Mucosa of descending colon (tissue), 3 donors: ENCODE measurements at regions not wholly inside any gene's neighbourhood (a gene's known extent, or its start where the extent isn't known, plus 50 kb on each side); places are given as distances from the start of the nearest gene placed in this dataset.

Source experiments
- ATAC-seq: fragments of 200-7000 bp; cut with Tn5 transposase; one replicate; pipeline ENCODE4 v1.9.1; 2020; ENCODE audit warnings: mild to moderate bottlenecking, moderate library complexity
- DNase-seq, 3 donors: peaks; one replicate each; pipeline ENCODE4 v3.0.0-alpha.2; 2020
- H3K36me3 ChIP-seq: fragments of 200-600 bp; one replicate; pipeline ENCODE4 v1.8.0; 2021; ENCODE audit warnings: low read depth, mild to moderate bottlenecking
- H3K4me1 ChIP-seq: fragments of 200-600 bp; one replicate; pipeline ENCODE4 v1.8.0; 2021; ENCODE audit warnings: low read depth, mild to moderate bottlenecking
- H3K4me3 ChIP-seq: fragments of 200-600 bp; one replicate; pipeline ENCODE4 v1.8.0; 2021; ENCODE audit warnings: mild to moderate bottlenecking
- H3K9me3 ChIP-seq: fragments of 200-600 bp; one replicate; pipeline ENCODE4 v1.8.0; 2021; ENCODE audit warnings: mild to moderate bottlenecking
- intact Hi-C, 2 donors: fragments of 100-400 bp; cut with DNase I in 1 of 2; cut with micrococcal nuclease in 1 of 2; formaldehyde crosslinking; loops; one replicate each; pipeline versions ENCODE4 v1.11.0 to v1.11.1; 2022; cut with DNase I, micrococcal nuclease
- TF ChIP-seq, protein P1 (sequence below): fragments of 200-600 bp; IDR thresholded peaks from one replicate; pipeline ENCODE4 v1.8.0; 2022; ENCODE audit warnings: antibody characterized with exemption, mild to moderate bottlenecking
- donor health status: DM: no; HTN: no; CAD: no; lungs with moderate emphysema.
- donor health status: DM: no; HTN: no; CAD: no.
- donor health status: DM: no; HTN: yes; CAD: no.

GRCh38 chr2:105635564-105635963, 109.1 kb upstream of the NCK2 start:
- DNase-seq: no peak

GRCh38 chr2:105634198-105634597, 110.5 kb upstream of the NCK2 start:
- no peaks in the 10 kb centered on the region for H3K4me1 ChIP-seq
- TF ChIP-seq, protein P1, sequence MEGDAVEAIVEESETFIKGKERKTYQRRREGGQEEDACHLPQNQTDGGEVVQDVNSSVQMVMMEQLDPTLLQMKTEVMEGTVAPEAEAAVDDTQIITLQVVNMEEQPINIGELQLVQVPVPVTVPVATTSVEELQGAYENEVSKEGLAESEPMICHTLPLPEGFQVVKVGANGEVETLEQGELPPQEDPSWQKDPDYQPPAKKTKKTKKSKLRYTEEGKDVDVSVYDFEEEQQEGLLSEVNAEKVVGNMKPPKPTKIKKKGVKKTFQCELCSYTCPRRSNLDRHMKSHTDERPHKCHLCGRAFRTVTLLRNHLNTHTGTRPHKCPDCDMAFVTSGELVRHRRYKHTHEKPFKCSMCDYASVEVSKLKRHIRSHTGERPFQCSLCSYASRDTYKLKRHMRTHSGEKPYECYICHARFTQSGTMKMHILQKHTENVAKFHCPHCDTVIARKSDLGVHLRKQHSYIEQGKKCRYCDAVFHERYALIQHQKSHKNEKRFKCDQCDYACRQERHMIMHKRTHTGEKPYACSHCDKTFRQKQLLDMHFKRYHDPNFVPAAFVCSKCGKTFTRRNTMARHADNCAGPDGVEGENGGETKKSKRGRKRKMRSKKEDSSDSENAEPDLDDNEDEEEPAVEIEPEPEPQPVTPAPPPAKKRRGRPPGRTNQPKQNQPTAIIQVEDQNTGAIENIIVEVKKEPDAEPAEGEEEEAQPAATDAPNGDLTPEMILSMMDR: no peak
- no peaks in the 10 kb centered on the region for H3K36me3 ChIP-seq
- no peaks in the 10 kb centered on the region for H3K9me3 ChIP-seq
- DNase-seq (no peak), ATAC-seq (no peak)
- intact Hi-C loops: no loop called here
- no peak overlapping the region for H3K4me3 ChIP-seq

More at GRCh38 chr2:105635564-105635963, 109.1 kb upstream of the NCK2 start:
- H3K4me1 ChIP-seq: no peaks in the 10 kb centered on the region
- TF ChIP-seq, protein P1: no peak
- H3K9me3 ChIP-seq: no peaks in the 10 kb centered on the region
- ATAC-seq: no peak
- no peak overlapping the region for H3K4me3 ChIP-seq
- no peaks in the 10 kb centered on the region for H3K36me3 ChIP-seq
- intact Hi-C loops: no loop called here

- H3K36me3 ChIP-seq: no peaks in the 10 kb centered on the region
- ATAC-seq: no peak
- H3K4me3 ChIP-seq: no peak overlapping the region
- TF ChIP-seq, protein P1: no peak
- no peaks in the 10 kb centered on the region for H3K4me1 ChIP-seq
- DNase-seq: no peak
- intact Hi-C loops: no loop called here
- H3K9me3 ChIP-seq: no peaks in the 10 kb centered on the region
Observed at GRCh38 chr2:105631922-105632321, 112.8 kb upstream of the NCK2 start.

- no peak for ATAC-seq
- intact Hi-C loops: no loop called here
- Histone ChIP-seq H3K9me3 (no peaks in the 10 kb centered on the region), H3K4me1 (no peaks in the 10 kb centered on the region), H3K36me3 (no peaks in the 10 kb centered on the region), H3K4me3 (no peak overlapping the region)
- DNase-seq: no peak
- TF ChIP-seq, protein P1: no peak
Observed at GRCh38 chr2:105631011-105631410, 113.7 kb upstream of the NCK2 start.

- ATAC-seq: no peak
- H3K36me3 ChIP-seq: no peaks in the 10 kb centered on the region
- no peaks in the 10 kb centered on the region for H3K4me1 ChIP-seq
- intact Hi-C loops: no loop called here
- no peak overlapping the region for H3K4me3 ChIP-seq
- TF ChIP-seq, protein P1: no peak
- H3K9me3 ChIP-seq: no peaks in the 10 kb centered on the region
- DNase-seq: no peak
Observed at GRCh38 chr2:105629634-105630033, 115.1 kb upstream of the NCK2 start.

GRCh38 chr2:105627534-105627933, 117.2 kb upstream of the NCK2 start:
- Histone ChIP-seq H3K9me3 (no peaks in the 10 kb centered on the region), H3K4me3 (no peak overlapping the region), H3K36me3 (no peaks in the 10 kb centered on the region), H3K4me1 (no peaks in the 10 kb centered on the region)
- intact Hi-C loops: no loop called here
- DNase-seq (no peak), ATAC-seq (no peak)
- TF ChIP-seq, protein P1: no peak
